Karpas-422 (cell line): ENCODE measurements at regions not wholly inside any gene's neighbourhood (a gene's known extent, or its start where the extent isn't known, plus 50 kb on each side); places are given as distances from the start of the nearest gene placed in this dataset.

ENCODE experiments used
- DNase-seq: peaks from one replicate; pipeline ENCODE4 v3.0.0-alpha.2; 2015
- H2AFZ ChIP-seq: fragments of 200-600 bp; sonication (generic); 2 replicates; pipeline ENCODE4 v1.6.1; 2014; ENCODE audit warnings: antibody characterized with exemption, low read length, mixed read lengths
- H3K27ac ChIP-seq: fragments of 200-600 bp; sonication (generic); 2 replicates; pipeline ENCODE4 v1.5.1; 2014; ENCODE audit warnings: mild to moderate bottlenecking, low read length, moderate library complexity
- H3K27me3 ChIP-seq: fragments of 200-600 bp; sonication (generic); 2 replicates; pipeline ENCODE4 v1.6.1; 2014; ENCODE audit warnings: low read length, mixed read lengths
- H3K36me3 ChIP-seq: fragments of 200-600 bp; sonication (generic); 2 replicates; pipeline ENCODE4 v1.6.1; 2014; ENCODE audit warnings: low read length, mixed read lengths; ENCODE audit not compliant: insufficient read depth
- H3K4me1 ChIP-seq: fragments of 200-600 bp; sonication (generic); 2 replicates; pipeline ENCODE4 v1.6.1; 2014; ENCODE audit warnings: mild to moderate bottlenecking, low read length, mixed read lengths
- H3K4me2 ChIP-seq: fragments of 200-600 bp; sonication (generic); 2 replicates; pipeline ENCODE4 v1.6.1; 2014; ENCODE audit warnings: low read length, low read depth, mild to moderate bottlenecking; ENCODE audit not compliant: poor library complexity, severe bottlenecking
- H3K4me3 ChIP-seq: fragments of 200-600 bp; sonication (generic); 2 replicates; pipeline ENCODE4 v1.5.1; 2014; ENCODE audit warnings: mild to moderate bottlenecking, antibody characterized with exemption, low read length, mixed read lengths
- H3K79me2 ChIP-seq: fragments of 200-600 bp; sonication (generic); 2 replicates; pipeline ENCODE4 v1.6.1; 2014; ENCODE audit warnings: mild to moderate bottlenecking, low read length, mixed read lengths
- H3K9ac ChIP-seq: fragments of 200-600 bp; sonication (generic); 2 replicates; pipeline ENCODE4 v1.6.0; 2014; ENCODE audit warnings: low read length
- H3K9me2 ChIP-seq: fragments of 200-600 bp; sonication (generic), shearing (Covaris generic); replicated peaks from 2 replicates; pipeline ENCODE4 v1.6.0; 2014; ENCODE audit warnings: mild to moderate bottlenecking, low read length, moderate library complexity; ENCODE audit not compliant: insufficient read depth
- H3K9me3 ChIP-seq: fragments of 300-700, 200-600 bp; sonication (generic); 2 replicates; pipeline ENCODE4 v1.6.1; 2014; ENCODE audit warnings: low read length, mixed read lengths
- H4K20me1 ChIP-seq: fragments of 200-600 bp; sonication (generic); 2 replicates; pipeline ENCODE4 v1.6.1; 2014; ENCODE audit warnings: mild to moderate bottlenecking, antibody characterized with exemption, low read length, low read depth; ENCODE audit not compliant: insufficient read depth

DNA sequence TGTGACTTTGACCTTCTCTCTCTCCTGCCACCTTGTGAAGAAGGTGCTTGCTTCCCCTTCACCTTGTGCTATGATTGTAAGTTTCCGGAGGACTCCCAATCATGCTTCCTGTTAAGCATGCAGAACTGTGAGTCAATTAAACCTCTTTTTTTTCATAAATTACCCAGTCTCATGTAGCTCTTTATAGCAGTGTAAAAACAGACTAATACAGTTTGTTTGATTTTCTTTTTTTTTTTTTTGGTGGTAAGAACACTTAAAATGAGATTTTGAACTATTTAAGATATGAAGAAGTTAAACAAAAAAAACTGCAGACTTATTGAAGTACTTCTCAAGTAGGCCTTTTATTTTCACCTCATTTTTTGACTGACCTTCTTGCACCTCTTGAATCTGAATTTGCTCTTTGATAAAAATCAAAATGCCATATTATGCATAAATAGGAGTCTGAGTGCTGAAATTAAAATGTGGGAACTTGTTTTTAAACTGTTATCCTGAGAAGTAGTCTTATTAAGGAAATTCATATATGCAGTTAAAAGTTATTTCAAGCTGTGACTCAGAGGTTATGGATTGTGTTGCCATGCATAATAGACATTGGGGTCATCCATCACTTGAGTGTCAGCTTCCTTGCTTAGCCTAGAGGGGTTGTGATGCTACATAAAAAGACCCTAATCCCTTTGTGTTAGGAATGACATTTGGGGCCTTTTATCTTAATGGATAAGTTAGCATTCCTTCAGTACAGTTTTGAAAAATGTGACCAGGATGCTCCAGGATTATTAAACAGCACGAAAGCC is 447.9 kb upstream of the FKBP1C start:
- Histone ChIP-seq H4K20me1 (no peaks in the 10 kb centered on the region), H3K9me3 (no peaks in the 10 kb centered on the region), H3K4me3 (no peak overlapping the region), H3K27me3 (no peaks in the 10 kb centered on the region), H3K4me1 (no peaks in the 10 kb centered on the region), H3K27ac (no peak overlapping the region), H3K79me2 (no peaks in the 10 kb centered on the region), H3K4me2 (no peak overlapping the region), H2AFZ (no peak overlapping the region), H3K36me3 (no peaks in the 10 kb centered on the region), H3K9me2 (no peaks in the 10 kb centered on the region), H3K9ac (no peak overlapping the region)
- no peak for DNase-seq

DNA sequence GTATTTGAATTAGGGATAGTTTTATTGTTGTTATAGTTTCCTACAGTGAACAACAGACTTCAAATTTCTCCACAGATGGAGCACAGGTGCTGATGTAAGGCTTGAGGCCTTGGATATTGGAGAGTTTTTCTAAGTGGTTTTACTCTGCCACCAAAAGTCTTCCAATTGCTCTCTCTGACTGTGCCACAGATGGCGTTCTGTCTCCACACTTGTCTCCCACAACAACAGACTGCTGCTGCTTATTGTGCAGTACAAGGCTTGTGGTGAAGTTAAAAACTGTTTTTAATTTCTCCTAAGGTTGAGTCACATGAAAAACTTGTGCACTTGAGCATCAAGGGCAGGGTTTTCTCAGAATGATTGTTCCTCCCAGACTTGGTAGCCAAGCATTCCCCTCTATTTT is 460.9 kb upstream of the KHDRBS2 start:
- Histone ChIP-seq H3K36me3 (no peaks in the 10 kb centered on the region), H3K9ac (no peak overlapping the region), H2AFZ (no peak overlapping the region), H3K27ac (no peak overlapping the region), H4K20me1 (no peaks in the 10 kb centered on the region), H3K4me1 (no peaks in the 10 kb centered on the region), H3K4me2 (no peak overlapping the region), H3K4me3 (no peak overlapping the region), H3K27me3 (no peaks in the 10 kb centered on the region), H3K9me2 (no peaks in the 10 kb centered on the region), H3K79me2 (no peaks in the 10 kb centered on the region), H3K9me3 (no peaks in the 10 kb centered on the region)
- no peak for DNase-seq

DNA sequence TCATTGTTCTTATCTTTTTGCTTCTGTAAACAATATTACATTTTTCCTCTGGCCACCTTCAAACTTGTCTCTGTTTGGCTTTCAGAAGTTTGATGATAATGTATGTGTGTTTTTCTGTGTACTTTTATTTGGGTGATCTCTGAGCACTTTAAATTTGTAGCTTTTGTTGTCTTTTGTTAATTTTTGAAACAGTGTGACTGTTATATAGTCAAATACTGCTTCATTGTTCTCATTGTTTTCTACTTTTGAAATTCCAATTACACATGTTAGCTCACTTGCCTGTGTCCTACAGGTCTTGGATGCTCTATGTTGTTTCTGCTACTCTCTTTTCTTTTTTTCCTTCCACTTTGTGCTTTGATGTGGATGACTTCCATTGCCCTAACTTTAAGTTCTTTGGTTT is 460.1 kb upstream of the KHDRBS2 start:
- Histone ChIP-seq H3K4me2 (no peak overlapping the region), H3K9me2 (no peaks in the 10 kb centered on the region), H3K27ac (no peak overlapping the region), H3K27me3 (no peaks in the 10 kb centered on the region), H3K36me3 (no peaks in the 10 kb centered on the region), H4K20me1 (no peaks in the 10 kb centered on the region), H3K9ac (no peak overlapping the region), H3K4me1 (no peaks in the 10 kb centered on the region), H2AFZ (no peak overlapping the region), H3K79me2 (no peaks in the 10 kb centered on the region), H3K4me3 (no peak overlapping the region), H3K9me3 (no peaks in the 10 kb centered on the region)
- no peak for DNase-seq

DNA sequence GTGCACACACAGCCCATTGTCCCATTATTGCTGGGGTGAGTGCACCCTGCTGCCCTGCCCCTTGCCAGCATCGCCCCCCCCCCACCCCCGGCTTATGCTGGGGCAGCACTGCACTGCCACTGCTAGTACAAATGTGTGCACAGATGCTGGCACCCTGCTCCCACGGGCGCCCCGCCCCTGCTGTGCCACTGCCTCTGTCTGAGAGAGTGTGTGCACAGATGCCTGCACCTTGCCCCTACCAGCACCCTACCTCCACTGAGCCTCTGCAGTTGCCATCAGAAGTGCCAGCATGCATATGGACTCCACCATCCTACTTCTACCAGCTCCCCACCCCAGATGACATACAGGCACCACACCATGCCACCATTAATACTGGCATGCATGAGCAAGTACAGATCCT is 454.6 kb upstream of the KHDRBS2 start:
- no peaks in the 10 kb centered on the region for H3K9me2 ChIP-seq
- no peak overlapping the region for H3K9ac ChIP-seq
- no peaks in the 10 kb centered on the region for H3K4me1 ChIP-seq
- no peak overlapping the region for H3K27ac ChIP-seq
- no peaks in the 10 kb centered on the region for H3K36me3 ChIP-seq
- H3K9me3 ChIP-seq: no peaks in the 10 kb centered on the region
- H2AFZ ChIP-seq: no peak overlapping the region
- no peak overlapping the region for H3K4me2 ChIP-seq
- H3K79me2 ChIP-seq: no peaks in the 10 kb centered on the region
- H3K27me3 ChIP-seq: no peaks in the 10 kb centered on the region
- H3K4me3 ChIP-seq: no peak overlapping the region
- no peak for DNase-seq
- H4K20me1 ChIP-seq: no peaks in the 10 kb centered on the region

DNA sequence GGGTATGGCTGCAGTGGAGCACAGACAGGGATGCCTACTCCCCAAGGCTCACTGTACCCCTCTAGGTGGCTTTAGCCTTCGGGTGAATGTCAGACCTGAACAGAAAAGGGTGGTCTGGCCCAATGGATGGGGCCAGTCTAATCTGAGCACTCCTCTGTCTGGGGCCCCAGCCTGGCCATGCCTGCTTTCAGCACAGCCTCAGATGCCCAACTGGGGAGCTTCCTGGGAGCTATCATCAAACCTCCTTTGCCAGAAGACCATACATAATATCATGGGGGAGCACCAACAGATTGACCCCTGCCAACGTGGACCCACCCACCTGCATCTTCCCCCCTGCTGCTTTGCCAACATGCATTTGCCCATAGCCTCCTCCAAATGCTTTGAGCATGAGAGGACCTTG is 454.1 kb upstream of the KHDRBS2 start:
- Histone ChIP-seq H3K27me3 (no peaks in the 10 kb centered on the region), H2AFZ (no peak overlapping the region), H3K9me3 (no peaks in the 10 kb centered on the region), H3K36me3 (no peaks in the 10 kb centered on the region), H3K79me2 (no peaks in the 10 kb centered on the region), H3K4me1 (no peaks in the 10 kb centered on the region), H4K20me1 (no peaks in the 10 kb centered on the region), H3K4me2 (no peak overlapping the region), H3K4me3 (no peak overlapping the region), H3K27ac (no peak overlapping the region), H3K9ac (no peak overlapping the region), H3K9me2 (no peaks in the 10 kb centered on the region)
- no peak for DNase-seq

DNA sequence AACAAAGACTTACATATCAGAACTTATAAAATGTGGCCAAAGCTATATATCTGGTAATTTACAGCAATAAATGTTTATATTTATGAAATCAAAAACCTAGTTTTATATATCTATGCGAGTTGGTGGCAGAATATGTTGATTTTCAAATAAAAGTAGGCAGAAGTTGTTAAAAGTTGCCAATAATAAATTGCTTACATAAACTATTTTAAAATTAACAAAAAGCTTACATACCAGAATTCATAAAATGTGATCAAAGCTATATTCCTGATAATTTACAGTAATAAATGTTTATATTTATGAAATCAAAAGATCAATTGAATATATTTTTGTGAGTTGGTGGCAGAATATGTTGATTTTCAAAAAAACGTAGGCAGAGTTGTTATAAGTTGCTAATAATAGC is 451.8 kb upstream of the KHDRBS2 start:
- no peaks in the 10 kb centered on the region for H3K27me3 ChIP-seq

DNA sequence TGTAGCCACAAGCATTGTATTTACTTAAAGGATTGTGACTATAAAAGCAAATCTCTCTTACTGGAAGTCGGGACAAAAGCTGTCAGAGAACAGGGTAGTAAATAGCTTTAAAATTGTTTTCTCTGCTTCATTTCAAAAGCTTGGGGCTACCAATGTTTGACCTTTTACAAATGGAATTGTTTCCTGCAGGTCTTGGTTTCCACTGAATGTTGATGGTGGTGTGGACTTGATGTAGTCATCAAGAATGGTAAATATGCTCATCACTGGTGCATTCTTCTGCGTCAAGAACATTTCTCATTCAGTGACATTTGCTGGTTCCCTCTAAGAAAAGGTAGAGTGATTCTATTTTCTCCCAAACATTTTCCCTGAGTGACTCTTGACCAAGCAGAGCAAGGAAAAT is 435.4 kb upstream of the KHDRBS2 start:
- Histone ChIP-seq H3K9me3 (peaks cover 5% of the 10 kb centered on the region; the same call in 1 of the 2 replicates), H3K4me3 (no peak overlapping the region), H3K79me2 (no peaks in the 10 kb centered on the region), H2AFZ (no peak overlapping the region), H3K27me3 (no peaks in the 10 kb centered on the region), H3K36me3 (no peaks in the 10 kb centered on the region), H3K4me2 (no peak overlapping the region), H4K20me1 (no peaks in the 10 kb centered on the region), H3K27ac (no peak overlapping the region), H3K9me2 (no peaks in the 10 kb centered on the region), H3K4me1 (no peaks in the 10 kb centered on the region), H3K9ac (no peak overlapping the region)
- no peak for DNase-seq

More for the DNA sequence above, 451.8 kb upstream of the KHDRBS2 start:
- H3K9me3 ChIP-seq: no peaks in the 10 kb centered on the region
- H3K79me2 ChIP-seq: no peaks in the 10 kb centered on the region
- no peaks in the 10 kb centered on the region for H3K36me3 ChIP-seq
- no peak overlapping the region for H2AFZ ChIP-seq
- no peak overlapping the region for H3K4me3 ChIP-seq
- no peak overlapping the region for H3K27ac ChIP-seq
- no peak for DNase-seq
- no peak overlapping the region for H3K4me2 ChIP-seq
- H3K9ac ChIP-seq: no peak overlapping the region
- no peaks in the 10 kb centered on the region for H3K4me1 ChIP-seq
- no peaks in the 10 kb centered on the region for H4K20me1 ChIP-seq
- no peaks in the 10 kb centered on the region for H3K9me2 ChIP-seq

DNA sequence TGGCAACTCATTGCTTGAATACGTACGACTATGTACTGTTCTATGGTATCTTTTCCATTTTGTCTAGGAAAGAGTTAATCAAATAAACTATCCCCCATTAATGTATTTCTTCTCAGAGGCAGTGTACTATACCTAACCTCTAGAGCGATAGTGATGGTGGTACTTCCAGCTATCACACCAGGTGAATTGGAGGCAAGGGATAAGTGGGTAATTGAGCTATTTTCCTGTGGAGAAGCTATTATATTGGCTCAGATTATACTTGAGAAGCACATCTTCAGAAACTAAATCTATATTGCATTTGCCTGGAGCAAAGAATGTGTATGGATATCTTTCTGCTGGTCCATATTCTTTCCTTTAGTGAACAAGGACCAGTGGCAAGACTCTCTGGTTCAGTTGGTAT is 430.7 kb upstream of the KHDRBS2 start:
- H3K4me1 ChIP-seq: no peaks in the 10 kb centered on the region
- H4K20me1 ChIP-seq: no peaks in the 10 kb centered on the region
- H3K79me2 ChIP-seq: no peaks in the 10 kb centered on the region
- H3K27me3 ChIP-seq: no peaks in the 10 kb centered on the region
- no peaks in the 10 kb centered on the region for H3K9me2 ChIP-seq
- no peak overlapping the region for H3K4me2 ChIP-seq
- no peak overlapping the region for H2AFZ ChIP-seq
- H3K9ac ChIP-seq: no peak overlapping the region
- H3K4me3 ChIP-seq: no peak overlapping the region
- no peaks in the 10 kb centered on the region for H3K9me3 ChIP-seq
- H3K36me3 ChIP-seq: no peaks in the 10 kb centered on the region
- no peak overlapping the region for H3K27ac ChIP-seq
- no peak for DNase-seq
